NCI-H82 (cell line): ENCODE measurements at regions not wholly inside any gene's neighbourhood (a gene's known extent, or its start where the extent isn't known, plus 50 kb on each side); places are given as distances from the start of the nearest gene placed in this dataset.
A peak's percentile ranks its signal among the peaks of the same experiment; 100 is the strongest.

ENCODE experiments used
- DNase-seq: peaks from one replicate; lab custom pipeline; 2025; lab: John Stamatoyannopoulos, UW

DNA sequence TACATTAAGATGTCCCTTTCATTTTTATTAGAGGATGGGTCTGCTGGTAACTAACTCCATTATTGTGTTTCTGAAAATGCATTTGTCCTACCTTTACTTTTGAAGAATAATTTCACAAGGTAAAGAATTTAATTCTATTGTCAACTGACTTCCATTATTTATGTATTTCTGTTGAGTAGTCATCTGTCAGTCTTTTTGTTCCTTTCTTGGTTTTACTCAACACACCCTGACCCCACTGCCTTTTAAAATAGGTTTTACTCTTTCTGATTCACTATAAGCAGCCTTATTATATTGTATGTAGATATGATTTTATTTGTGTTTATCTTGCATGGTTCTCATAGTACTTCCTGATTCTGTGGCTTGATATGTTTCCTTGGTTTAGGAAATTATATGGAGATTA is 237.5 kb downstream of the TGFB2 start:
- DNase-seq = no peak

GRCh38 chr1:218584418-218585155 is 239.5 kb downstream of the TGFB2 start:
- DNase-seq = peak; percentile 59

- no peak for DNase-seq
Observed at GRCh38 chr1:218585511-218586184, 240.5 kb downstream of the TGFB2 start.

- no peak for DNase-seq
Observed at GRCh38 chr1:218587900-218588299, 242.8 kb downstream of the TGFB2 start.

- DNase-seq = no peak
Observed at GRCh38 chr1:218588540-218589172, 243.5 kb downstream of the TGFB2 start.

- DNase-seq = no peak
Observed at GRCh38 chr1:218589487-218589886, 244.4 kb downstream of the TGFB2 start.

DNA sequence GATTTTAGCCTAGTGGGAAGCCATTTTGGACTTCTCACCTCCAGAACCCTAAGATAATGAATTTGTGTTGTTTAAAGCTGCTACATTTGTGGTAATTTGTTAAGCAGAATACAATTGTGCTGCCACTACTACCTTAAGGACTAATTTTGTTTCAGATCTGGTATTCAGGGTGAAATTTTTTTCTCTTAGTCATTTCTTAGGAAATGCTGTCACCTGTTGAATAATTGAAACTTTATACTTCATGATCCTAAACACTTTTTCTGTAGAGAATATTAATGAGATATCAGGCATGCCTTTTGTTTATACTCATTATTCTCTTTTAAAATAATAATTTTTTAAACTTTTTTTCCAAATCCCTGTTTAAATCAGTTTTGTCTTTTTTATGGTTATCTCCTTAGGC is 246.8 kb downstream of the TGFB2 start:
- no peak for DNase-seq

GRCh38 chr1:218592688-218593087 is 247.6 kb downstream of the TGFB2 start:
- peak; percentile 10 for DNase-seq

DNA sequence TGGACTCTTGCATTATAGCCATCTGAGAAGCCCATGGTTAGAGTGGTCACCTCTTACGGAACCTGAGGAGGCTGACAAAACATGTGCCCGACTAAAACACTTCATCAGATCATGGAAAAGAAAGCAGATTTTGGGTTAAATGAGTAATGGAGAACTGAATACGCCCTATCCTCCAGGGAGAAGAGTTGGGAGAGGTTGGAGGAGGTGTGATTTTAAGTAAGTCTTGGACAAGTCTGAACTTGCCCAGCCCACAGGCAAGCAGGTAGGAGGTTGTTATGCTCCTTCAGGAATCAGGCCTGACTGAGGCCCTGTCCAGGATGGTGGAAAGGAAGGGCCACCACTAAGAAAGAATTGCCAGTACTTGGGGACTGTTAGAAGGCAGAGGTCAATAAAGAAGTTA is 255.8 kb downstream of the TGFB2 start:
- DNase-seq = no peak

GRCh38 chr1:218604217-218604616 is 259.1 kb downstream of the TGFB2 start:
- DNase-seq = no peak

DNA sequence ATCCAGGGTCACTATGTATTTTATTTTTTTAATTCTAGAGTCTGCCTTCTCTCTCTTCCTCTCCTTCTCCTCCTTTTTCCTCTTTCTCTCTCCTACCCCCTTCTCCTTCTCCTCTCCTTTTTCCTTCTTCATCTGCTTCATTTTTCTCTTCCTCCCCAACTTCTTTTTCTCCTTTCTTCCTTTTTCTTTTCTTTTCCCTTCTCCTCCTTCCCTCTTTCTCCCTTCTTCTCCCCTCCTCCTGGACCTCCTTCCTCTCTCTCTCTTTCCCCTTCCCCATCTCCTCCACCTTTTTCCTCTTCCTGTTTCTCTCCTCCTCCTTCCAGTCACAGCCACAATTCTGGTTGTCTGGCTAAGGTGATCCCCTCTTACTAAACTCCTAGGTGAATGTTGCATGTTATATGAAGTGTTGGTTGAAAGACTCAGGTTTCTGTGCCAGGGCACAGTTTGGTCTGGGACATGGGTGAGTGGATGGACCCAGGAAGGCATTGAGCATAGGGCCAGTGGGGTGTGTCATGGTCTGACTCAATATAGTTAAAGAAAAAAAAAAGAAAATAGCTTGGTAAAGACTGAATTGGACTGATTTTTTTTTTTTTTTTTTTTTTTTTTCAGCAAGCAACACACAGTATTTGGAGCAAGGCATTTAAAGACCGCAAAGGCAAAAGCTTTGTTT is 266.9 kb downstream of the TGFB2 start:
- DNase-seq = no peak

GRCh38 chr1:218613105-218613504 is 268.0 kb downstream of the TGFB2 start:
- DNase-seq = no peak

DNA sequence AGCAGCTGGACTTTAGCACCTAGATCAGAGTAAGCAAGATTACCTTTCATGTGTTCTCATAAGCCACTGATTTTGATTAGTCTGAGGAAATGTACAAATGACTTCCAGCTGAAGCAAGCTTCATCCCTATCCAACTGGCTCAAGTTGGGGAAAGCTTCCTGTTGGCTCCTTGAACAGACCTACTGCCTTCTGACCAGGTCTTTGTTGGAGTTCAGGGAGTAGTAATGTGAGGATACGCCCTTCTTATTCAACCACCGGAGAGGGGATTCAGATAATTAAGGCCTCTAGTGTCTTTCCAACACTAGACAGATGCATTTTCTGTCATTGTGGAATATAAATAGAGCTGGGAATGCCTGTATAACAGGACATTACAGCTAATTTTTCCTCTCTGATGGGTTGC is 268.9 kb downstream of the TGFB2 start:
- no peak for DNase-seq

GRCh38 chr1:218616681-218617080 is 271.5 kb downstream of the TGFB2 start:
- no peak for DNase-seq

GRCh38 chr1:218617986-218618385 is 272.9 kb downstream of the TGFB2 start:
- no peak for DNase-seq

GRCh38 chr1:218620956-218621355 is 275.8 kb downstream of the TGFB2 start:
- DNase-seq = no peak

- no peak for DNase-seq
Observed at GRCh38 chr1:218624052-218624451, 278.9 kb downstream of the TGFB2 start.

DNA sequence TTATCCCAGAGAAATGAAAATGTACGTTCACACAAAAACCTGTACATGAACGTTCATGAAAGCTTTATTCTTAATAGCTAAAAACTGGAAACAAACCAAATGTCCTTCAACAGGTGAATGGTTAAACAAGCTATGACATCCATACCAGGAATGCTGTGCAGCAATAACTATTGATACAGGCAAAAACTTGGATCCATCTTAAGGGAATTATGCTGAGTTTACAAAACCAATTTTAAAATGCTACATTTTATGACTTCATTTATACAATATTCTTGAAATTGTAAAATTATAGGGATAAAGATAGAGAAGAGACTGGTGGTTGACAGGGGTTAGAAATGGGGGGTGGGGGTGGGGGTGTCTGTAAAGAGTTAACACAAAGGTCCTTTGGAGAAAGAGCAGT is 280.3 kb downstream of the TGFB2 start:
- no peak for DNase-seq

GRCh38 chr1:218633238-218633988 is 288.3 kb downstream of the TGFB2 start:
- peak; percentile 62 for DNase-seq

- no peak for DNase-seq
Observed at GRCh38 chr1:218634212-218634611, 289.1 kb downstream of the TGFB2 start.

GRCh38 chr1:218636548-218636947 is 291.4 kb downstream of the TGFB2 start:
- no peak for DNase-seq

DNA sequence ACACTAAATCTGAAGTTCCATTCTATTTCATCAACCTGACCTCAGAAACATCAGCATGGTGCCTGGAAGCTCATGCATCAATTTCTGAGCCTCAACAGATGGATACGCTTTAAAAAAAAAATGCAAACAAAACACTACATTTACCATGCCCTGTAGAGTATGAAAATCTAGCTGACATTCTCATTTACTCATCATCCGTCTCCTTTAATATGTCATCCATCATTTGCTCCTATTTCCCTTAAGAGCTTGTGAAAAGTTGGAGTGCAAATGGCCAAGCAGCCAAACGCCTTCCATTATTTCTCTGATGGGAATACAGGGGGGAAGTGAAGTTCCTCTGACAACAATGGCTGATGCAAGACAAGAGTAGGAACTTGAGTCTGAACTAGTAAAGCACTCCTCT is 295.0 kb downstream of the TGFB2 start:
- DNase-seq = no peak
